Endothelial cell of umbilical vein (primary cell): ENCODE measurements at regions not wholly inside any gene's neighbourhood (a gene's known extent, or its start where the extent isn't known, plus 50 kb on each side); places are given as distances from the start of the nearest gene placed in this dataset.

Experiments
- BruUV-seq: library from RNA; stranded (reverse); fragments of 400-500 nt; replicated peaks from 2 replicates; lab custom pipeline; 2021; lab: Mats Ljungman, UMichigan
- CTCF ChIA-PET: fragments of 300-600, 350-600 bp; sonication (Branson Sonifier 250); formaldehyde crosslinking; loops from one replicate; lab custom pipeline; 2021; ENCODE audit warnings: antibody characterized with exemption, inconsistent platforms; lab: Charles Lee
- POLR2A ChIA-PET: fragments of 300-600, 350-600 bp; sonication (Branson Sonifier 250); formaldehyde crosslinking; loops from one replicate; lab custom pipeline; 2021; ENCODE audit warnings: antibody characterized with exemption, inconsistent platforms; lab: Charles Lee
- DNase-seq: peaks from one replicate; pipeline ENCODE4 v3.0.0-alpha.2; 2011; ENCODE audit warnings: low read depth, low spot score
- FAIRE-seq: peaks from 2 replicates; lab custom pipeline; 2011; peaks lifted over from hg19 to GRCh38; lab: Jason Lieb, UNC
- H2AFZ ChIP-seq: 2 replicates; pipeline ENCODE4 v1.6.0; 2012; ENCODE audit warnings: low read depth, low read length, control low read depth, inconsistent platforms
- H3K27ac ChIP-seq: 2 replicates; pipeline ENCODE4 v1.5.1; 2011; ENCODE audit warnings: low read depth, mild to moderate bottlenecking, control low read depth, low read length, moderate library complexity; ENCODE audit not compliant: insufficient read depth
- H3K27me3 ChIP-seq, 2 experiments: 2 replicates each; pipeline versions ENCODE4 v1.6.0 to v1.6.1; 2011; ENCODE audit warnings: low read length in 2 of 2, mixed read lengths in 1 of 2; ENCODE audit not compliant: control insufficient read depth in 2 of 2, insufficient read depth in 2 of 2
- H3K36me3 ChIP-seq, 2 experiments: 2 replicates in 1 of 2; 3 replicates in 1 of 2; pipeline ENCODE4 v1.5.1; 2011; ENCODE audit warnings: low read length in 2 of 2, mild to moderate bottlenecking in 1 of 2, moderate library complexity in 1 of 2; ENCODE audit not compliant: control insufficient read depth in 2 of 2, insufficient read depth in 2 of 2; ENCODE audit errors: extremely low read depth in 1 of 2
- H3K4me1 ChIP-seq: 3 replicates; pipeline ENCODE4 v1.5.1; 2011; ENCODE audit warnings: mild to moderate bottlenecking, low read length; ENCODE audit not compliant: control insufficient read depth, insufficient read depth; ENCODE audit errors: extremely low read depth
- H3K4me2 ChIP-seq: 2 replicates; pipeline ENCODE4 v1.6.1; 2011; ENCODE audit warnings: low read length, control low read depth, mixed read lengths; ENCODE audit not compliant: insufficient read depth
- H3K4me3 ChIP-seq, 3 experiments: fragments of 200-600 bp in 1 of 3; sonication (generic), shearing (Covaris generic) in 1 of 3; replicated peaks in 1 of 3; 2 replicates each; pipeline ENCODE4 v1.5.1; 2011 to 2016; ENCODE audit warnings: control low read depth in 3 of 3, low read length in 3 of 3, mild to moderate bottlenecking in 2 of 3, inconsistent platforms in 1 of 3, low read depth in 1 of 3, moderate library complexity in 1 of 3; ENCODE audit not compliant: insufficient read depth in 1 of 3
- H3K79me2 ChIP-seq: 2 replicates; pipeline ENCODE4 v1.6.0; 2012; ENCODE audit warnings: low read length, inconsistent platforms; ENCODE audit not compliant: control insufficient read depth, insufficient read depth
- H3K9ac ChIP-seq: replicated peaks from 2 replicates; pipeline ENCODE3; 2011; ENCODE audit warnings: low read length, control low read depth; ENCODE audit not compliant: insufficient read depth; ENCODE audit errors: extremely low read depth
- H3K9me1 ChIP-seq: replicated peaks from 3 replicates; pipeline ENCODE4 v1.6.0; 2011; ENCODE audit warnings: mild to moderate bottlenecking, low read length; ENCODE audit not compliant: control insufficient read depth, insufficient read depth; ENCODE audit errors: extremely low read depth
- H3K9me3 ChIP-seq: replicated peaks from 2 replicates; pipeline ENCODE4 v1.5.1; 2012; ENCODE audit warnings: low read length, inconsistent platforms; ENCODE audit not compliant: control insufficient read depth, insufficient read depth
- H4K20me1 ChIP-seq: replicated peaks from 2 replicates; pipeline ENCODE3; 2011; ENCODE audit warnings: mild to moderate bottlenecking, low read length; ENCODE audit not compliant: control insufficient read depth, insufficient read depth; ENCODE audit errors: extremely low read depth
- EZH2 ChIP-seq: IDR thresholded peaks from 2 replicates; pipeline ENCODE4 v1.6.1; 2012; ENCODE audit warnings: borderline replicate concordance, low read depth, mild to moderate bottlenecking, moderate library complexity, low read length, inconsistent platforms; ENCODE audit not compliant: severe bottlenecking
- FOS ChIP-seq: IDR thresholded peaks from 2 replicates; pipeline ENCODE4 v1.6.1; 2011; ENCODE audit warnings: mild to moderate bottlenecking, low read length, moderate library complexity, borderline replicate concordance; ENCODE audit not compliant: insufficient read depth
- GATA2 ChIP-seq: IDR thresholded peaks from 2 replicates; pipeline ENCODE4 v1.7.0; 2011; ENCODE audit warnings: low read depth, mild to moderate bottlenecking, moderate library complexity, mixed read lengths, low read length; ENCODE audit not compliant: insufficient read length, insufficient read depth
- JUN ChIP-seq: IDR thresholded peaks from 2 replicates; pipeline ENCODE4 v1.6.1; 2011; ENCODE audit warnings: borderline replicate concordance, low read depth; ENCODE audit not compliant: insufficient read length, insufficient read depth
- MYC ChIP-seq: IDR thresholded peaks from one replicate; pipeline ENCODE4 v1.6.1; 2011; ENCODE audit warnings: mild to moderate bottlenecking, low read depth, low read length
- POLR2A ChIP-seq: IDR thresholded peaks from 2 replicates; pipeline ENCODE4 v1.6.1; 2012; ENCODE audit warnings: low read depth, mild to moderate bottlenecking, control low read depth, low read length
- POLR2AphosphoS5 ChIP-seq: IDR thresholded peaks from 2 replicates; pipeline ENCODE4 v1.6.1; 2012; ENCODE audit warnings: low read depth, mild to moderate bottlenecking, control low read depth, low read length, moderate library complexity; ENCODE audit not compliant: insufficient read depth
- dilution Hi-C: fragments of 300-500 bp; cut with MboI; formaldehyde crosslinking; loops from one replicate; pipeline ENCODE4 v1.15.0; 2019; ENCODE audit warnings: low sequenced_read_pairs; ENCODE audit not compliant: extremely low pct_ligation_motif_present
- intact Hi-C: fragments of 100-400 bp; cut with micrococcal nuclease; formaldehyde crosslinking; loops from one replicate; pipeline ENCODE4 v1.10.0; 2022
- TF ChIP-seq, protein P1 (sequence below), 2 donors: IDR thresholded peaks; 1 replicate in 1 of 2; 2 replicates in 1 of 2; pipeline ENCODE4 v1.5.1; 2011; ENCODE audit warnings: low read length in 2 of 2, mild to moderate bottlenecking in 2 of 2, moderate library complexity in 2 of 2, control low read depth in 1 of 2, inconsistent platforms in 1 of 2, low read depth in 1 of 2; ENCODE audit not compliant: insufficient read depth in 1 of 2; ENCODE audit errors: extremely low read depth in 1 of 2
- TF ChIP-seq, protein P2 (sequence below): IDR thresholded peaks from 2 replicates; pipeline ENCODE4 v1.6.1; 2011; ENCODE audit not compliant: insufficient read depth, insufficient read length

DNA sequence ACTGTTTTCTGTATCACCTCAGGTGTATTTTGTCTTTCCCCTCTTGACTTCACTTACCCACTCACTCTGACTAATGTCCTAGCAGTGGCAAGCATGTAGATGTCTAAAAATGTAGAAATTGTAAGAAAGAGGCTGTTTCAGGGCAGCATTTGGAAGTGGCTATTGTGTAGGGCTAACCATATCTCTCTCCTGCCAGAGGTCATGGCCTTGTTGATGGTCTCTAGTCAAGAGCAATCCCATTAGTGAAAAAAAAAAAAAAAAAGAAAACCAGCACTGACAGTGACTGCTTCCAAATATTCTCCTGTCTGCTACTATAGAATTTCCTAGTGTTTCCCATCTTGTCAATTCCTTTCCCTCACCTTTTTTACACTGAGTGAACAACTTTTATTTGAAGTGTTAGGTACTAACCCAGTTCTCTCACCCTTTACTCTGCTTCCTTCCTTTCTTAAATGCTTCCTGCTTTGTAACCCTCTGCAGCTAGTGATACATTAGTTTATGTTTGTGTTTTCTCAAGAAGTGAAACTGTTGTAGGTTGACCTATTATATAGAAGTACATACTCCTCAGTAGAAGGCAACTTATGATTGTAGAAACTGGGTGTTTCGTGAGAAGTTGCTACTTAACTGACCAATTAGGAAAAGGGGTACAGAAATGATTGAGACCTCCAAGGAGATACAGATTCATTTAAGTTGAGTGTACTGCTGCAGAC, 174.1 kb upstream of the PTPRK start:
- TF ChIP-seq MYC: no peak
- TF ChIP-seq FOS: no peak
- TF ChIP-seq GATA2: no peak
- no peak for TF ChIP-seq POLR2A
- TF ChIP-seq, protein P1, sequence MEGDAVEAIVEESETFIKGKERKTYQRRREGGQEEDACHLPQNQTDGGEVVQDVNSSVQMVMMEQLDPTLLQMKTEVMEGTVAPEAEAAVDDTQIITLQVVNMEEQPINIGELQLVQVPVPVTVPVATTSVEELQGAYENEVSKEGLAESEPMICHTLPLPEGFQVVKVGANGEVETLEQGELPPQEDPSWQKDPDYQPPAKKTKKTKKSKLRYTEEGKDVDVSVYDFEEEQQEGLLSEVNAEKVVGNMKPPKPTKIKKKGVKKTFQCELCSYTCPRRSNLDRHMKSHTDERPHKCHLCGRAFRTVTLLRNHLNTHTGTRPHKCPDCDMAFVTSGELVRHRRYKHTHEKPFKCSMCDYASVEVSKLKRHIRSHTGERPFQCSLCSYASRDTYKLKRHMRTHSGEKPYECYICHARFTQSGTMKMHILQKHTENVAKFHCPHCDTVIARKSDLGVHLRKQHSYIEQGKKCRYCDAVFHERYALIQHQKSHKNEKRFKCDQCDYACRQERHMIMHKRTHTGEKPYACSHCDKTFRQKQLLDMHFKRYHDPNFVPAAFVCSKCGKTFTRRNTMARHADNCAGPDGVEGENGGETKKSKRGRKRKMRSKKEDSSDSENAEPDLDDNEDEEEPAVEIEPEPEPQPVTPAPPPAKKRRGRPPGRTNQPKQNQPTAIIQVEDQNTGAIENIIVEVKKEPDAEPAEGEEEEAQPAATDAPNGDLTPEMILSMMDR (IDR thresholded peaks at IDR 0.05; ENCODE audit: extremely low read depth in 1 of 2, insufficient read depth in 1 of 2, low read depth in 1 of 2, low read length in 2 of 2): no peak
- TF ChIP-seq, protein P2, sequence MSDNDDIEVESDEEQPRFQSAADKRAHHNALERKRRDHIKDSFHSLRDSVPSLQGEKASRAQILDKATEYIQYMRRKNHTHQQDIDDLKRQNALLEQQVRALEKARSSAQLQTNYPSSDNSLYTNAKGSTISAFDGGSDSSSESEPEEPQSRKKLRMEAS: no peak
- TF ChIP-seq JUN: no peak
- no peak for TF ChIP-seq EZH2
- no peak for TF ChIP-seq POLR2AphosphoS5
- BruUV-seq: no TSS peak
- Histone ChIP-seq H3K36me3 (no peaks in the 10 kb centered on the region), H3K9me3 (no peaks in the 10 kb centered on the region), H2AFZ (peak overlapping the region; percentile 77), H3K4me1 (peaks cover 34% of the 10 kb centered on the region), H3K4me3 (no peak overlapping the region), H3K9ac (no peak overlapping the region), H3K27me3 (no peaks in the 10 kb centered on the region), H3K79me2 (no peaks in the 10 kb centered on the region), H3K9me1 (peaks cover 2% of the 10 kb centered on the region), H3K4me2 (peak overlapping the region; percentile 65), H4K20me1 (no peaks in the 10 kb centered on the region), H3K27ac (peak overlapping the region; percentile 2)
- DNase-seq (peak; percentile 38), FAIRE-seq (peak; percentile 55)
- ChIA-PET CTCF (interaction anchor here (0.6 kb wide), 1 partner anchor 14 kb away, joined by 3 read pairs; no protein-coding TSS in a partner anchor), POLR2A (no interaction called here)
- dilution Hi-C loops: no loop called here
- intact Hi-C loops: no loop called here
